ENCODE measurements at regions not wholly inside any gene's neighbourhood (a gene's known extent, or its start where the extent isn't known, plus 50 kb on each side); places are given as distances from the start of the nearest gene placed in this dataset.
"Not testable (repeated sequence)": the region's sequence is repeated elsewhere in the genome, so short reads cannot be mapped to it uniquely, and the experiment has no call there.

DNA sequence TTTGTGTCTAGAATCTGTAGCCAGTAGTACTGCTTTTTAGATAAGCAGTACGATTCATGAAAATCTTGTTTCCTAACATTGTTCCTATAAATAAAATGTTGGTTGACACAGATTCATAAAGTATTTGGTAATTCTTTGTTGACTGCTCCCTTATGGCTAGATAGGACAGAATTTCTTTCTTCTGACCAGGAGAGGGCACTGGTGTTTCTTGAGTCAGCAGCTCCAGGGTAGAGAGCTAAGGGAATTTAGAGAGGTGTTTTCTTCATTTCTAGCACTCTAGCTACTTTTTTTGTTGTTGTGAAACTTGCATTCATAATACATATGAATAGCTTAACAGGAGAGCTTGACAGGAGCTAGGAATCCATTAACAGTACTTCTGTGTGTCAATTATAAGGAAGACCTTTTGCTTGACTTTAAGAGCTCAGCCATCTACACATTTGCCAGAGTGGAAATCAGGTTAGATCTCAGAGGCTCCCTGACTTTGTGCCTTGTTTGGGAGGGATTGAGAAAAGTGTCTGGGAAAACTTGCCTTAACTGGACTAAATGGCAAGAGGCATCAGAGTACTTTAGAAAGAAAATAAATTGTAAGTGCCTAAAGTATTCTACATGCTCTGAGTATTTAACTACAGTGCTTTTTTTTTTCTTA is 756.1 kb downstream of the SH3BGRL start:
- H3K9me3 Mint-ChIP-seq (ENCODE audit: low read depth) = peaks cover 2% of the 10 kb centered on the region

GRCh38 chrX:81959964-81960363 is 758.1 kb downstream of the SH3BGRL start:
- no peak overlapping the region for H3K4me3 Mint-ChIP-seq (ENCODE audit: unreplicated experiment)
- H3K9me3 Mint-ChIP-seq (ENCODE audit: low read depth) = peaks cover 17% of the 10 kb centered on the region
- H3K4me1 Mint-ChIP-seq (ENCODE audit: low read depth) = no peaks in the 10 kb centered on the region
- no peak overlapping the region for H3K27ac Mint-ChIP-seq (ENCODE audit: unreplicated experiment)
- no peaks in the 10 kb centered on the region for H3K27me3 Mint-ChIP-seq (ENCODE audit: low read depth)
- TF ChIP-seq, protein P1, sequence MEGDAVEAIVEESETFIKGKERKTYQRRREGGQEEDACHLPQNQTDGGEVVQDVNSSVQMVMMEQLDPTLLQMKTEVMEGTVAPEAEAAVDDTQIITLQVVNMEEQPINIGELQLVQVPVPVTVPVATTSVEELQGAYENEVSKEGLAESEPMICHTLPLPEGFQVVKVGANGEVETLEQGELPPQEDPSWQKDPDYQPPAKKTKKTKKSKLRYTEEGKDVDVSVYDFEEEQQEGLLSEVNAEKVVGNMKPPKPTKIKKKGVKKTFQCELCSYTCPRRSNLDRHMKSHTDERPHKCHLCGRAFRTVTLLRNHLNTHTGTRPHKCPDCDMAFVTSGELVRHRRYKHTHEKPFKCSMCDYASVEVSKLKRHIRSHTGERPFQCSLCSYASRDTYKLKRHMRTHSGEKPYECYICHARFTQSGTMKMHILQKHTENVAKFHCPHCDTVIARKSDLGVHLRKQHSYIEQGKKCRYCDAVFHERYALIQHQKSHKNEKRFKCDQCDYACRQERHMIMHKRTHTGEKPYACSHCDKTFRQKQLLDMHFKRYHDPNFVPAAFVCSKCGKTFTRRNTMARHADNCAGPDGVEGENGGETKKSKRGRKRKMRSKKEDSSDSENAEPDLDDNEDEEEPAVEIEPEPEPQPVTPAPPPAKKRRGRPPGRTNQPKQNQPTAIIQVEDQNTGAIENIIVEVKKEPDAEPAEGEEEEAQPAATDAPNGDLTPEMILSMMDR (IDR thresholded peaks at IDR 0.05) = no peak
- no peak for DNase-seq (ENCODE audit: low spot score)
- no peaks in the 10 kb centered on the region for H3K36me3 Mint-ChIP-seq (ENCODE audit: low read depth)

More for the DNA sequence above, 756.1 kb downstream of the SH3BGRL start:
- TF ChIP-seq, protein P1 (IDR thresholded peaks at IDR 0.05) = peak; percentile 70
- Mint-ChIP-seq H3K4me1 (ENCODE audit: low read depth) (no peaks in the 10 kb centered on the region), H3K4me3 (ENCODE audit: unreplicated experiment) (no peak overlapping the region), H3K27ac (ENCODE audit: unreplicated experiment) (no peak overlapping the region), H3K36me3 (ENCODE audit: low read depth) (no peaks in the 10 kb centered on the region), H3K27me3 (ENCODE audit: low read depth) (no peaks in the 10 kb centered on the region)
- no peak for DNase-seq (ENCODE audit: low spot score)

DNA sequence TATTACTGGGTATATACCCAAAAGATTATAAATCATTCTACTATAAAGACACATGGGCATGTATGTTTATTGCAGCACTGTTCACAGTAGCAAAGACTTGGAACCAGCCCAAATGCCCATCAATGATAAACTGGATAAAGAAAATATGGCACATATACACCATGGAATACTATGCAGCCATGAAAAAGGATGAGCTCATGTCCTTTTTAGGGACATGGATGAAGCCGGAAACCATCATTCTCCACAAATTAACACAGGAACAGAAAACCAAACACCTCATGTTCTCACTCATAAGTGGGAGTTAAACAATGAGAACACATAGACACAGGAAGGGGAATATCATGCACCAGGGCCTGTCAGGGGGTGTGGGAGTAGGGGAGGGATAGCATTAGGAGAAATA is 772.5 kb downstream of the SH3BGRL start:
- peaks cover 32% of the 10 kb centered on the region for H3K9me3 Mint-ChIP-seq (ENCODE audit: low read depth)

GRCh38 chrX:81979806-81980515 is 778.1 kb downstream of the SH3BGRL start:
- no peak overlapping the region for H3K27ac Mint-ChIP-seq (ENCODE audit: unreplicated experiment)
- DNase-seq (ENCODE audit: low spot score) = no peak
- peaks cover 43% of the 10 kb centered on the region for H3K9me3 Mint-ChIP-seq (ENCODE audit: low read depth)
- no peaks in the 10 kb centered on the region for H3K27me3 Mint-ChIP-seq (ENCODE audit: low read depth)
- no peaks in the 10 kb centered on the region for H3K4me1 Mint-ChIP-seq (ENCODE audit: low read depth)
- H3K36me3 Mint-ChIP-seq (ENCODE audit: low read depth) = no peaks in the 10 kb centered on the region
- no peak overlapping the region for H3K4me3 Mint-ChIP-seq (ENCODE audit: unreplicated experiment)
- TF ChIP-seq, protein P1 (IDR thresholded peaks at IDR 0.05) = no peak

More for the DNA sequence above, 772.5 kb downstream of the SH3BGRL start:
- H3K27ac Mint-ChIP-seq (ENCODE audit: unreplicated experiment); H3K4me3 Mint-ChIP-seq (ENCODE audit: unreplicated experiment); DNase-seq (ENCODE audit: low spot score); H3K27me3 Mint-ChIP-seq (ENCODE audit: low read depth); H3K4me1 Mint-ChIP-seq (ENCODE audit: low read depth); H3K36me3 Mint-ChIP-seq (ENCODE audit: low read depth): not testable (repeated sequence)

- H3K36me3 Mint-ChIP-seq (ENCODE audit: low read depth); DNase-seq (ENCODE audit: low spot score); H3K27ac Mint-ChIP-seq (ENCODE audit: unreplicated experiment); H3K27me3 Mint-ChIP-seq (ENCODE audit: low read depth); H3K4me3 Mint-ChIP-seq (ENCODE audit: unreplicated experiment); H3K4me1 Mint-ChIP-seq (ENCODE audit: low read depth): not testable (repeated sequence)
- peaks cover 34% of the 10 kb centered on the region for H3K9me3 Mint-ChIP-seq (ENCODE audit: low read depth)
Measured at GRCh38 chrX:81987217-81987616, 785.3 kb downstream of the SH3BGRL start.

GRCh38 chrX:81996166-81996565 is 794.3 kb downstream of the SH3BGRL start:
- H3K27me3 Mint-ChIP-seq (ENCODE audit: low read depth) = no peaks in the 10 kb centered on the region
- H3K27ac Mint-ChIP-seq (ENCODE audit: unreplicated experiment) = no peak overlapping the region
- peaks cover 48% of the 10 kb centered on the region for H3K9me3 Mint-ChIP-seq (ENCODE audit: low read depth)
- peak; percentile 41 for DNase-seq (ENCODE audit: low spot score)
- H3K36me3 Mint-ChIP-seq (ENCODE audit: low read depth) = no peaks in the 10 kb centered on the region
- TF ChIP-seq, protein P1 (IDR thresholded peaks at IDR 0.05) = no peak
- no peak overlapping the region for H3K4me3 Mint-ChIP-seq (ENCODE audit: unreplicated experiment)
- H3K4me1 Mint-ChIP-seq (ENCODE audit: low read depth) = no peaks in the 10 kb centered on the region
